GM18873 (cell line): ENCODE measurements at regions not wholly inside any gene's neighbourhood (a gene's known extent, or its start where the extent isn't known, plus 50 kb on each side); places are given as distances from the start of the nearest gene placed in this dataset.

Experiments
- ATAC-seq: cut with Tn5 transposase; IDR thresholded peaks from one replicate; pipeline ENCODE4 v1.9.1; 2021; ENCODE audit warnings: mild to moderate bottlenecking, moderate library complexity, moderate number of reproducible peaks; ENCODE audit not compliant: unreplicated experiment, low FRiP score

DNA sequence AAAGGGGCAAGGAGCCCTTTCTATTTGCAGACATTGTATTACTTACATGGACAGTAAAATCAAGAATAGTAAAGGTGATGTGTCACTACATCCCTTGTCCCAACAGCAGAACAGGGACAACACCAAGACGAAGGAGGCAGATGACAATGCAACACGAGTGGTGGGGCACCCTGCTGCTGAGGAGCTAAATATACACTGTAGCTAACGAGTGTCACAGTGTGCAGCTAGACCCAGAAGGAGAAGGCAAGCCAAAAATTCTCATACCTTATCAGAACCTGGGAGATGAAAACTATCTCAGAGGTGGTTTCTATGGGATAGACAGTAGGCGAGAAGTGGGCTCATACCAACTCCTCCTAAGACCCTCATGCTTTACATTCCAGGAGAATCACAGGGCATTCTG is 518.4 kb upstream of the LRRTM1 start:
- ATAC-seq = no peak

DNA sequence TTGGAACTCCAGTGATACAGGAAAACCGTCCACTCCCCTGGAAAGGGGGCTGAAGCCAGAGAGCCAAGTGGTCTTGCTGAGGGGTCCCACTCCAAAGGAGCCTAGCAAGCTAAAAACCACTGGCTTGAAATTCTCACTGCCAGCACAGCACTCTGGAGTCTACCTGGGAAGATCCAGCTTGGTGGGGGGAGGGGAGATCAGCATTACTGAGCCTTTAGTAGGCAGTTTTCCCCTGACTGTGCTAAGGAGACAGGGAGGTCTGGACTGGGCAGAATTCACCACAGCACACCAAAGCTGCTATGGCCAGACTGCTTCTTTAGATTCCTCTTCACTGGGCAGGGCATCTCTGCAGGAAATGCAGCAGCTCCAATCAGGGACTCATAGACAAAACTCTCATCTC is 510.7 kb upstream of the LRRTM1 start:
- no peak for ATAC-seq

- ATAC-seq = no peak
These were observed 482.0 kb upstream of the LRRTM1 start for GRCh38 chr2:80786584-80786983.

DNA sequence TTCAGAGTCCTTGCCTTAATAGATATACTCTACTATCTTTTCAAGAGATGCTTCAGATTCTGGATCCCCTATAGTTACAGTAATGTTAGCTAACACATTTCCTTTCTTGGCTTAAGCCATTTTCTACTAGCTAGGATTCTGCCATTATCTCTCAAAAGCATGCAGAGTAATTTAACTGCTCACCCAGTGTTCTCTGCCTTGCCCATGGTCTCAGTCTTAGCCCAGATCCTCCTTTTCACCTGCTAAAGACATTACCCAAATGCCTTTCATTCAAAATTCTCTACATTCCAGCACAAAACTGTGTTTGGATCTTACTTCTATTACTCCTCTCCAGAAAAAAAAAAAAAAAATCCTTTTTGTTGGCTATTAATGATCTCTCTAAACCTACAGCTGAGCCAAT is 474.2 kb upstream of the LRRTM1 start:
- ATAC-seq = no peak

GRCh38 chr2:80748592-80748991 is 444.0 kb upstream of the LRRTM1 start:
- ATAC-seq = no peak

DNA sequence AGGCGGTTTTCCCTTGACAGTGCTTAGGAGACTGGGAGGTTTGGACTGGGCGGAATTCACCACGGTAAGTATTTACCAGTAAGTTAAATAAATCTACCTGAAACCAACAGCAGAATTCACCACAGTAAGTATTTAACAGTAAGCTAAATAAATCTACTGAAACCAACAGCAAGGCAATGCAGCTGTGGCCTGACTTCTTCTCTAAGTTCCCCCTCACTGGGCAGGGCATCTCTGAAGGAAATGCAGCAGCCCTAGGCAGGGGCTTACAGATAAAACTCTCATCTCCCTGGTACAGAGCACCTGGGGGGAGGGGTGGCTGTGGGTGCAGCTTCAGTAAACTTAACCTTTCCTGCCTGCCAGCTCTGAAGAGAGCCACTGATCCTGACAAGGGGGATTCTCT is 432.5 kb upstream of the LRRTM1 start:
- ATAC-seq = no peak

GRCh38 chr2:80725001-80725400 is 420.4 kb upstream of the LRRTM1 start:
- no peak for ATAC-seq

DNA sequence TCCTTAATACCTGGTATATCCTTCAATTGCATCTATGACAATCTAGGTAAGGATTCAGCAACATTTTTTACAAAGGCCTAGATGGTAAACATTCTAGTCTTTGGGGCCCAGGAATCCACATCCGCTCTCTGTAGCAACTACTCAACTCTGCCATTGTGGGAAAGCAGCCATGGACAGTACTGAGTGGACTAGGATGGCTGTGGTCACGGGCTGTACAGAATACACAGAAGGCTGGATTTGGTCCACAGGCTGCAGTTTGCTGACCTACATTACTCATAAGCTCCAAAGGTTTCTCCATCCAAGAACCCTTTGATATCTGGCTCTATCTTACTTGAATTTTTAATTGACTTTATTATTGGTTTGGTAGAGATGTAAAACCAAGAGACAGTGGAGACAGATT is 418.3 kb upstream of the LRRTM1 start:
- ATAC-seq = no peak

DNA sequence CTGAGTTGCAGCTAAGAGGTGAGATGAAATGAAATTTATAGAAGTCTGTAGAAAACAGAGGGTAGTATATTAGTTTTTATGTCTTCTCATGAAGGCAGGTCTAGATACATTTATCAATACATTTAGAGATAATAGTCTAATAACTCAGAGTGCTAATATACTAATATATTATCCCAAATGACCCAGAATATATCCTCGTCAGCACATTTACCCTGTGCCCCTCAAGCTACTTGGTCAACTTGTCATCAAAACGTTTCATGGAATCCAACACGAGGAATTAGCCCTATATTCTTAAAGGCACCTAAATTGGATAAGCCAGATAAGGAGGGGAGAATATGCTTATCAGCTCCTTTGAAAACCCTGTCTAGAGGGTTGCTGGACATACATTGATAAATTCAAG is 415.1 kb upstream of the LRRTM1 start:
- ATAC-seq = no peak

DNA sequence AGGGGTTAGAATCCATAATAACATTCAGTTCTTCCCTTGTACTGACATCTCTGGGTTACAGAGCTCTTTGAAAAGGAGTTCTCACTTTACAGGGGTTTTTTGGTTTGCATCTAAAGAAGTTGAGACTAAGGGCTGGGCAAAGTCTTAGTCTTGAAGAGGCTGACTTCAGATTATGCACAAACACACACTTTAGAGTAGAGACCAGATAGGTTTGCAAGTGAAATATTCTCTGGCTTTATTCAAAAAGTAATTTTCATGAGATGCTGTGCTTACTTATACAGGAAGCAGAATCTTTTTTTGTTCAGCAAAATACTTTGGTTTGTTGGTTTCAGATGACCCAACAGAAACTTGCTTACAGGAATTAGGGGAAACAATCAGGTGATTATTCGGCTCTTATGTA is 410.9 kb upstream of the LRRTM1 start:
- ATAC-seq = no peak

DNA sequence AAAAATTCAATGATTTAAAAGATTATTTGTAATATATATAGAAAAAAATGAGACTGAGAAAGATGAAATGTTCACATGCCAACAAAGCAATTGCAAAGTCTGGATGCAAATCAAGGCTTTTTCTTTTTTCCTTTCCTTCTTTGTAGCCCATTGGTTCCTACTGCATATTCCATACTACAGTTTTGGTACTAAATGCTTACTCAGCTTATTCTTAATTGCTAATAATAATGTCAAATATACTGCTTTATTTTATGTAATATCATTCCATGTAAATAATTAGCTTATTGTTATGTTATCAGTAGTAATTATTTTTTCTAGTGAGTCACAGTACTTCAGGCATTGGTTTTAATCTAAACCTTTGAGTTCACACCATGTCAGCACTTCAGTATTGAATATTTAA is 407.4 kb upstream of the LRRTM1 start:
- ATAC-seq = no peak

- ATAC-seq = no peak
These were observed 402.4 kb upstream of the LRRTM1 start for GRCh38 chr2:80706951-80707350.

DNA sequence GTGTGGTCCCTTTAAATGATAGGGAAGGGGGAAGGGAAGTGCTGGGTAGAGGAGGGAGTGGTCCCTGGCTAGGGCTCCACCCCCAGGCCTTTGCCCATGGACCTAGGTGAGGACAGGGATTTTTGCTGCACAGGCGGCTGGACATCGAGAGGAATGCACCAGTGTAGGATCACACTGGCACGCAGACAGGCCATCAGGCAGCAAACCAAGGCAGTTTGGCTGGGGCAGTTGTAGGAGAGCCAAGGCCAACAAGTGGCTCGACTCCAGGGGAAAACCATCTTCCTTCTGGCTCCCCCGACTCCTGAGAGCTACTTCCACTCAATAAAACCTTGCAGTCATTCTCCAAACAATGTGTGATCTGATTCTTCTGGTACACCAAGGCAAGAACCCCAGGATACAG is 402.0 kb upstream of the LRRTM1 start:
- no peak for ATAC-seq

- no peak for ATAC-seq
These were observed 399.0 kb upstream of the LRRTM1 start for GRCh38 chr2:80703532-80703931.

DNA sequence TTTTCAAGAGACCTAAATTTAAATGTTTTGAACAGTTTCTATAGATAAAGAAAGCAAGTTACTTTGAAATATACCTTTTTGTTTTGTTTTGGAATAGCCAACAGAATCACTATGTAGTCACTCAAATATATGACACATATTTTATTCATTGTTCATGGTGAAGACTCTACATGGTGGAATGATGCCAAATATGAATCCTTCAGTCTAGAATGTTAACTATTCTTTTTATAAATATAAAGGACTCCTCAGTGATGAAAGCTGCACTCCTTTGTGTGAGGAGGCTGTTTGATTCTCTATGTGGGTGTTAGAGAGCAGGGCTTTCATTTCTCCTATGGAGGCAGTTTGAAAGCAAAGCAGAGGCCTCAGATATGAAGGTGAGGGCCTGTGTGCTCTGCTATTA is 396.4 kb upstream of the LRRTM1 start:
- ATAC-seq = no peak
